ENCODE measurements at regions not wholly inside any gene's neighbourhood (a gene's known extent, or its start where the extent isn't known, plus 50 kb on each side); places are given as distances from the start of the nearest gene placed in this dataset.

- Mint-ChIP-seq H3K36me3 (ENCODE audit: low read depth) (no peaks in the 10 kb centered on the region), H3K27me3 (ENCODE audit: insufficient read depth, low read depth, poor library complexity) (no peaks in the 10 kb centered on the region), H3K4me1 (no peaks in the 10 kb centered on the region; the same call in 2 of the 3 replicates), H3K4me3 (no peak overlapping the region), H3K9me3 (no peaks in the 10 kb centered on the region), H3K27ac (no peak overlapping the region)
- Histone ChIP-seq H3K27ac (ENCODE audit: low read depth) (no peak overlapping the region), H2AFZ (no peak overlapping the region), H3K4me3 (no peak overlapping the region), H3K79me2 (replicated peaks; ENCODE audit: insufficient read depth) (no peaks in the 10 kb centered on the region), H3K4me2 (no peak overlapping the region), H3K4me1 (ENCODE audit: insufficient read depth) (no peaks in the 10 kb centered on the region), H3K36me3 (ENCODE audit: insufficient read depth) (no peaks in the 10 kb centered on the region), H3K27me3 (ENCODE audit: insufficient read depth) (no peaks in the 10 kb centered on the region), H4K20me1 (replicated peaks; ENCODE audit: insufficient read depth) (no peaks in the 10 kb centered on the region), H3K9me2 (ENCODE audit: insufficient read depth) (peaks cover 14% of the 10 kb centered on the region), H3F3A (replicated peaks; ENCODE audit: low read depth) (no peaks in the 10 kb centered on the region)
- TF ChIP-seq, protein P1, sequence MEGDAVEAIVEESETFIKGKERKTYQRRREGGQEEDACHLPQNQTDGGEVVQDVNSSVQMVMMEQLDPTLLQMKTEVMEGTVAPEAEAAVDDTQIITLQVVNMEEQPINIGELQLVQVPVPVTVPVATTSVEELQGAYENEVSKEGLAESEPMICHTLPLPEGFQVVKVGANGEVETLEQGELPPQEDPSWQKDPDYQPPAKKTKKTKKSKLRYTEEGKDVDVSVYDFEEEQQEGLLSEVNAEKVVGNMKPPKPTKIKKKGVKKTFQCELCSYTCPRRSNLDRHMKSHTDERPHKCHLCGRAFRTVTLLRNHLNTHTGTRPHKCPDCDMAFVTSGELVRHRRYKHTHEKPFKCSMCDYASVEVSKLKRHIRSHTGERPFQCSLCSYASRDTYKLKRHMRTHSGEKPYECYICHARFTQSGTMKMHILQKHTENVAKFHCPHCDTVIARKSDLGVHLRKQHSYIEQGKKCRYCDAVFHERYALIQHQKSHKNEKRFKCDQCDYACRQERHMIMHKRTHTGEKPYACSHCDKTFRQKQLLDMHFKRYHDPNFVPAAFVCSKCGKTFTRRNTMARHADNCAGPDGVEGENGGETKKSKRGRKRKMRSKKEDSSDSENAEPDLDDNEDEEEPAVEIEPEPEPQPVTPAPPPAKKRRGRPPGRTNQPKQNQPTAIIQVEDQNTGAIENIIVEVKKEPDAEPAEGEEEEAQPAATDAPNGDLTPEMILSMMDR (conservative IDR thresholded peaks at IDR 0.05; ENCODE audit: low read depth in 2 of 2) = no peak
- no peak for TF ChIP-seq ZNF114 (CRISPR knock-in tag; IDR thresholded peaks at IDR 0.05)
- TF ChIP-seq STAT1 (IDR thresholded peaks at IDR 0.05; ENCODE audit: unreplicated experiment) = no peak
- TF ChIP-seq ZNF331 (CRISPR knock-in tag; IDR thresholded peaks at IDR 0.05; ENCODE audit: low read depth) = no peak
- no peak for TF ChIP-seq EZH2 (IDR thresholded peaks at IDR 0.05; ENCODE audit: low read depth, unreplicated experiment)
- TF ChIP-seq JUNB (IDR thresholded peaks at IDR 0.05; ENCODE audit: unreplicated experiment) = no peak
- no peak for TF ChIP-seq EZH2phosphoT487 (IDR thresholded peaks at IDR 0.05; ENCODE audit: unreplicated experiment)
- no peak for TF ChIP-seq NANOG (IDR thresholded peaks at IDR 0.05; ENCODE audit: borderline replicate concordance)
- TF ChIP-seq, protein P2, sequence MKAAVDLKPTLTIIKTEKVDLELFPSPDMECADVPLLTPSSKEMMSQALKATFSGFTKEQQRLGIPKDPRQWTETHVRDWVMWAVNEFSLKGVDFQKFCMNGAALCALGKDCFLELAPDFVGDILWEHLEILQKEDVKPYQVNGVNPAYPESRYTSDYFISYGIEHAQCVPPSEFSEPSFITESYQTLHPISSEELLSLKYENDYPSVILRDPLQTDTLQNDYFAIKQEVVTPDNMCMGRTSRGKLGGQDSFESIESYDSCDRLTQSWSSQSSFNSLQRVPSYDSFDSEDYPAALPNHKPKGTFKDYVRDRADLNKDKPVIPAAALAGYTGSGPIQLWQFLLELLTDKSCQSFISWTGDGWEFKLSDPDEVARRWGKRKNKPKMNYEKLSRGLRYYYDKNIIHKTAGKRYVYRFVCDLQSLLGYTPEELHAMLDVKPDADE (IDR thresholded peaks at IDR 0.05) = no peak
- no peak for TF ChIP-seq CREB1 (CRISPR knock-in tag; IDR thresholded peaks at IDR 0.05; ENCODE audit: low read depth)
- TF ChIP-seq, protein P3, sequence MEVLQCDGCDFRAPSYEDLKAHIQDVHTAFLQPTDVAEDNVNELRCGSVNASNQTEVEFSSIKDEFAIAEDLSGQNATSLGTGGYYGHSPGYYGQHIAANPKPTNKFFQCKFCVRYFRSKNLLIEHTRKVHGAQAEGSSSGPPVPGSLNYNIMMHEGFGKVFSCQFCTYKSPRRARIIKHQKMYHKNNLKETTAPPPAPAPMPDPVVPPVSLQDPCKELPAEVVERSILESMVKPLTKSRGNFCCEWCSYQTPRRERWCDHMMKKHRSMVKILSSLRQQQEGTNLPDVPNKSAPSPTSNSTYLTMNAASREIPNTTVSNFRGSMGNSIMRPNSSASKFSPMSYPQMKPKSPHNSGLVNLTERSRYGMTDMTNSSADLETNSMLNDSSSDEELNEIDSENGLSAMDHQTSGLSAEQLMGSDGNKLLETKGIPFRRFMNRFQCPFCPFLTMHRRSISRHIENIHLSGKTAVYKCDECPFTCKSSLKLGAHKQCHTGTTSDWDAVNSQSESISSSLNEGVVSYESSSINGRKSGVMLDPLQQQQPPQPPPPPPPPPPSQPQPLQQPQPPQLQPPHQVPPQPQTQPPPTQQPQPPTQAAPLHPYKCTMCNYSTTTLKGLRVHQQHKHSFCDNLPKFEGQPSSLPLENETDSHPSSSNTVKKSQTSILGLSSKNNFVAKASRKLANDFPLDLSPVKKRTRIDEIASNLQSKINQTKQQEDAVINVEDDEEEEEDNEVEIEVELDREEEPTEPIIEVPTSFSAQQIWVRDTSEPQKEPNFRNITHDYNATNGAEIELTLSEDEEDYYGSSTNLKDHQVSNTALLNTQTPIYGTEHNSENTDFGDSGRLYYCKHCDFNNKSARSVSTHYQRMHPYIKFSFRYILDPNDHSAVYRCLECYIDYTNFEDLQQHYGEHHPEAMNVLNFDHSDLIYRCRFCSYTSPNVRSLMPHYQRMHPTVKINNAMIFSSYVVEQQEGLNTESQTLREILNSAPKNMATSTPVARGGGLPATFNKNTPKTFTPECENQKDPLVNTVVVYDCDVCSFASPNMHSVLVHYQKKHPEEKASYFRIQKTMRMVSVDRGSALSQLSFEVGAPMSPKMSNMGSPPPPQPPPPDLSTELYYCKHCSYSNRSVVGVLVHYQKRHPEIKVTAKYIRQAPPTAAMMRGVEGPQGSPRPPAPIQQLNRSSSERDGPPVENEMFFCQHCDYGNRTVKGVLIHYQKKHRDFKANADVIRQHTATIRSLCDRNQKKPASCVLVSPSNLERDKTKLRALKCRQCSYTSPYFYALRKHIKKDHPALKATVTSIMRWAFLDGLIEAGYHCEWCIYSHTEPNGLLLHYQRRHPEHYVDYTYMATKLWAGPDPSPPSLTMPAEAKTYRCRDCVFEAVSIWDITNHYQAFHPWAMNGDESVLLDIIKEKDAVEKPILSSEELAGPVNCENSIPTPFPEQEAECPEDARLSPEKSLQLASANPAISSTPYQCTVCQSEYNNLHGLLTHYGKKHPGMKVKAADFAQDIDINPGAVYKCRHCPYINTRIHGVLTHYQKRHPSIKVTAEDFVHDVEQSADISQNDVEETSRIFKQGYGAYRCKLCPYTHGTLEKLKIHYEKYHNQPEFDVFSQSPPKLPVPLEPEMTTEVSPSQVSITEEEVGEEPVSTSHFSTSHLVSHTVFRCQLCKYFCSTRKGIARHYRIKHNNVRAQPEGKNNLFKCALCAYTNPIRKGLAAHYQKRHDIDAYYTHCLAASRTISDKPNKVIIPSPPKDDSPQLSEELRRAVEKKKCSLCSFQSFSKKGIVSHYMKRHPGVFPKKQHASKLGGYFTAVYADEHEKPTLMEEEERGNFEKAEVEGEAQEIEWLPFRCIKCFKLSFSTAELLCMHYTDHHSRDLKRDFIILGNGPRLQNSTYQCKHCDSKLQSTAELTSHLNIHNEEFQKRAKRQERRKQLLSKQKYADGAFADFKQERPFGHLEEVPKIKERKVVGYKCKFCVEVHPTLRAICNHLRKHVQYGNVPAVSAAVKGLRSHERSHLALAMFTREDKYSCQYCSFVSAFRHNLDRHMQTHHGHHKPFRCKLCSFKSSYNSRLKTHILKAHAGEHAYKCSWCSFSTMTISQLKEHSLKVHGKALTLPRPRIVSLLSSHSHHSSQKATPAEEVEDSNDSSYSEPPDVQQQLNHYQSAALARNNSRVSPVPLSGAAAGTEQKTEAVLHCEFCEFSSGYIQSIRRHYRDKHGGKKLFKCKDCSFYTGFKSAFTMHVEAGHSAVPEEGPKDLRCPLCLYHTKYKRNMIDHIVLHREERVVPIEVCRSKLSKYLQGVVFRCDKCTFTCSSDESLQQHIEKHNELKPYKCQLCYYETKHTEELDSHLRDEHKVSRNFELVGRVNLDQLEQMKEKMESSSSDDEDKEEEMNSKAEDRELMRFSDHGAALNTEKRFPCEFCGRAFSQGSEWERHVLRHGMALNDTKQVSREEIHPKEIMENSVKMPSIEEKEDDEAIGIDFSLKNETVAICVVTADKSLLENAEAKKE (CRISPR knock-in tag; IDR thresholded peaks at IDR 0.05) = no peak
- DNase-seq (ENCODE audit: low spot score) = no peak
- no peak for ATAC-seq
Measured at GRCh38 chr3:30952786-30953185, 58.3 kb upstream of the GADL1 start.
